ENCODE measurements at regions not wholly inside any gene's neighbourhood (a gene's known extent, or its start where the extent isn't known, plus 50 kb on each side); places are given as distances from the start of the nearest gene placed in this dataset.

DNA sequence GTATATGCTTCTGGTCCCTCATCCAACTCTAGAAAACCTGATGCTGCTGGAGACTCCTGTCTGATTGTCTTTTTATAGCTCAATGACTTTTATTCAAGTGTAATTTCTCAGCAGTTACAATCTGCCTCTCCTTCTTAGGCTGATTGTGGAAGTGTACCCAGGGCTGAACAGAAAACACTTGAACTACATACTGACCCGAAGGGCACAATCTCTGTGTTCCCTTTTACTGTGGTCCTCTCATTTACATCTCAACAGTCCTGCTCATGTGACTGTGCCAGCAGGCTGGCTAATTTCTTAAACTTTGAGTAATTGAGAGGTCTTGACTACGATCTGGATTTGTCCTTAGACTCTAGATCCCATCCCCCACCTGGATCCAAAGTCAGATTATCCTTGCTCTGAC, 863.4 kb downstream of the PDHA2 start:
- FAIRE-seq = no peak

DNA sequence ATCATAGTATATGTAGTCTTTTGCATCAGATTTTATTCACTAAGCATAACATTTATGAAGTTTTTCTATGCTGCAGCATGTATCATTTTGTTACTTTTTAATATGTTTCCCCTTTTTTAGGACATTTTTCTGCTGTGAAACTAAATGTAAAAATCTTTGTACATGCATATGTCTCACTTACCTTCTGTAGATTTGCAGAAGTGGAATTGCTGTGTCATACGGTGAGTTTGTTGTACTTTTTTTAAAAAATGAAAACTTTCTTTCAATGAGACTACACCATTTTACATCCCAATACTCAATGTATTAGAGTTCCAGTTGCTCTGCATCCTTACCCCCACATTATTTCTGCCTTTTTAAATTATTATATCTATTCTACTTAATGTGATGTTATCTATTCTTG, 868.9 kb downstream of the PDHA2 start:
- no peak for FAIRE-seq

- FAIRE-seq = no peak
Observed at GRCh38 chr4:96713271-96713850, 873.5 kb downstream of the PDHA2 start.

DNA sequence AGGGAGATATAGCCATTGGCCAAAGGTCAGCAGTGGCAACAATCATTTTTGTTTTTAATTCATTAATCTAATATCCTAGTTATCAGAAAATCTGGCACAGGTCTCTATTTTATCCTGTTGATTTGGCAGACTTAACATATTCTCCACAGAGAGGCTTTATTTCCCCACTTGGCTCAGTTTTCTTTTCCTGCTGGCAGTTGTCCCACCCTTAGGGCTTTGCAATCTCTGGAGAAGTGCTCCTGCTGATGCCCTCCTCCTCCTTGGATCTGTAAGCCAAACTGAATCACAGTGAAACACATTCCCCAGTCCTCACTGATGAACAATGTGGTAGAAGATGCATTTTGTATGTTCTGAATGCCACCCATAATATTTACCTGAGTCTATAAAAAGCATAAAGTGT, 889.7 kb downstream of the PDHA2 start:
- no peak for FAIRE-seq

DNA sequence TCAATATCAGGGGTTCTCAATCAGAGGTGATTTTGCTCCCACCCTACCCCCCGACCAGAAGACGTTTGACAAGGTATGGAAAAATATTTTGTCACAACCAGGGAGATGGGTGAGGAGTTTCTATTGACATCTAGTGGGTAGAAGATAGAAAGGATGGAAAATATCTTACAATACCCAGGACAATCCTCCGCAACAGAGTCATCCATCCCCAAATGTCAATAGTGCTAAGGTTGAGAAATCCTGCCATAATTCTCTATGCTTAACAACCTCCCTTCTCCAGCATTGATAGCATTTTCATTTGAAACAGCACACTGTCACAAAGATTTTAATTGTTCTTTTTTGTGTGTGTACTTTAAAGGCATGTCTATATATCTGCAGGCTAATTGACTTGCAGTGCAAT, 890.5 kb downstream of the PDHA2 start:
- no peak for FAIRE-seq

DNA sequence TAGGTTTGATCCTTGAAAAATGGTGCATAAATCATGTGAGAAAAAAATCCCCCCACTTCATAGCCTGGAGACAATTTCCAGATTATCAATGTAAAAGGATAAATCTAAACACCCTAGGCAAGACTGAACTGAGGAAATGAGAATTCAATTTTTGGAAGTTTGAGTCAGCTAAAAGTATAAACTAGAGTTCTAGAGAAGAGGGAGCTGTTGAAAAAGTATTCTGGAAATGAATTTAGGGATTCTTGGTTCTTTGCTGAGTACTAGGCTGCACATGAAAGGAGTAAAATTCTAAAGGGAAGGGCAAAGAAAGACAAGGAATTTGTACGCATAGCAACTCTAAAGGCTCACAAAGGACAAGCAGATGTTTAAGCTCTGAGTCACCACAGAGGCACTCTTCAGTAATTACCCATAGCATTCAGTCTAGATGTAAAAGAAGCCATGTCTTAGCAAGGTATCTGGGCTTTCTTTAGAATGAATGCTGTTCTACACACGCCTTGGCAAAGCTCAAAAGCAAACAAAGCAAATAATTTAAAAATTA, 896.5 kb downstream of the PDHA2 start:
- no peak for FAIRE-seq

DNA sequence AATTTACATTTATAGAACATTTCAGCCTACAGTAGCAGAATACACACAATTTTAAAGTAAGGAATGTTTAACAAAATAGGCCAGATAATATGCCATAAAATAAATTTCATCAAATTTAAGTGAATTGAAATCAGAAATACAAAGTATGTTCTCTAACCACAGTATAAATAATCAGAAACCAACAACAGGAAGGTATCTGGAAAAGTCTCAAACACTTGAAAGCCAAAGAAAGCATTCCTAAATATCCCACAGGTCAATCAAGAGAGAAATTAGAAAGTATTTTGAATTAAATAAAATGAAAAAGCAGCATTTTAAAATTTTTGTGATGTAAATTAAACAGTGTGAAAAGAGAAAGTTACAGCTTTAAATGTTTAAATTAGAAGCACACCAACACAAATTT, 899.2 kb downstream of the PDHA2 start:
- FAIRE-seq = no peak

- no peak for FAIRE-seq
Observed at GRCh38 chr4:96742332-96743014, 902.6 kb downstream of the PDHA2 start.

DNA sequence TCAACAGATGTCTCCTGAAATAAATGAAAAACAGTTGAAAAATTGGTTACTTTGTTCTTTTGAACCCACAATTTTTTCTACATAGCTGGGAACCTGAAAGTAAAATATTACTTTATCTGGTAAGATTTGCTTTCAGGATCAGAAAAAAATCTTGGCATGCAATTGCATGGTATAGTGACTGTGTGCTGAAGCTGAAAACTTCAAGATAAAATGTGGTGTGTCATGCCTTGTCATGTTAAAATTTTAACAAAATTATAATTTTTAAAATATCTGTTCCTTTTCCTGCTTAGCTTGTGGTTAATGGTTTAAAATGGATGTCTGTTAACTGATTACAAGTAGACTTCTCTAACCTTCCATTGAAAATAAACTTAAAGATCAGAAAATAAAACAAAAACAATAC, 904.8 kb downstream of the PDHA2 start:
- no peak for FAIRE-seq

- no peak for FAIRE-seq
Observed at GRCh38 chr4:96753216-96753615, 913.3 kb downstream of the PDHA2 start.

- no peak for FAIRE-seq
Observed at GRCh38 chr4:96755569-96756484, 915.9 kb downstream of the PDHA2 start.

GRCh38 chr4:96756584-96756983, 916.7 kb downstream of the PDHA2 start:
- no peak for FAIRE-seq

GRCh38 chr4:96763546-96763945, 923.7 kb downstream of the PDHA2 start:
- no peak for FAIRE-seq

DNA sequence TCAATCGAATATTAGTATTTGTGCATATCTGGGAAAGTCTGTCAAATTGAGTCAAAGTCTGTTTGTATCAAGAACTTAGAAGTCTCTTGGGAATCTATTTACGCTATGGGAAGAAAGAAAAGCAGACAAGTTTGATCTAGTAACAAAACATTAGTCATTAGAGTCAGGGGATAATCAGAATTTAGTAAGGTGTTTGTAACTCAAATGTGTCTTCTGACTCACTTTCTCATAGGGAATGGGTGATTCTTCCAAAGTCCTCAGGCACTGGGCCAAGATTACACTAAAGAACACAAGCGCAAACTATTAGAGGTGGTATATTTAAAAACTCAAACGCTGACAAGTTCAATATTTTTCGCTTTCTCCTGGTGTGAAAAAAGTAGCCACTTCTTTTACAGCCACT, 926.5 kb downstream of the PDHA2 start:
- FAIRE-seq = no peak

DNA sequence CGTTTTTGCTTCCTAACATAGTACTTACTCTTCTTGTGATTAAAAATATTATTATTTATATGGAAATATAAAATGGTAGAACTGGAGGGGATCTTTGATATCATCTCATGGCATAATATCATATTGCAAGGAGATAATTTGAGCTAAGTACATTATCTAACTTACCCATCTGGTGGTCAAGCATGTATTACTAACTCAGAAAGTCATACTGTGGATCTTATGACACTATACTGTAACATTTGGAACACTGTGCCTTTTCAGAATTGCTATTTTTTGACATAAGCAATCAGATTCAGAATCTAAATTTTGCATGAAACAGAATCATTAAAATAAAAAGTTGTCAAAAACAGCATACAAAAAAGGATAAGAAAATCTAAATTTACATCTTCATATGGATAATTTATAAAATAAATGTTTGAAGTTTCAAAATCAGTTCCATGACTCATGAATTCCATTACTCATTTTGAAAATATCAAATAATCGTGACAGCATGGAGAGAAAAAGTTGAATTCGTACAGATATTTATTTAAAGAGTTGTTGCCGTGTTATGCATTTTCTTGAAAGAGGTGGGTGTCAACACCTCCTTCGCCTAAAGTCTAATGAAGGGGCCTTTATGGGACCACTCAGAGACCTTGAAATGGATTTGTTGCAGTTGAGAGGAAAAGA, 928.1 kb downstream of the PDHA2 start:
- FAIRE-seq = no peak

DNA sequence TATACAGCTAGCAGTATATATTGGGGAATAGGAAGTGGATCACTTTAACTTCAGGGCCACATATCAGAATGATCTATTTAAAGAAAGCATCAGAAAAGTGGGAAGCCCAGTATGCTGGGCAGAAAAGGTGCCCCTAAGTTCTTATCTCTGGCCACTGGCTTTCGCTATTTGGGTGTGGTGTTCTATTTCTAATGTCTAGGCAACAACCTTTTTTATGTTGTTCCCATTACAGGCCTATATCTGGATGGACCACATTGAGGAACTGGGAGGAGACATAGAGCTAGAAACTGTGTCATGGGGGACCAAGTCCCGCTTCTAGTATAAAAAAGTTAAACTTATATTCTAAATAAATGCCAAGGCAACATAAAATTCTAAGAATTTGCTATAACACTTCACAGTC, 935.6 kb downstream of the PDHA2 start:
- FAIRE-seq = no peak

- peak; percentile 73 for FAIRE-seq
Observed at GRCh38 chr4:96776920-96777527, 937.1 kb downstream of the PDHA2 start.

DNA sequence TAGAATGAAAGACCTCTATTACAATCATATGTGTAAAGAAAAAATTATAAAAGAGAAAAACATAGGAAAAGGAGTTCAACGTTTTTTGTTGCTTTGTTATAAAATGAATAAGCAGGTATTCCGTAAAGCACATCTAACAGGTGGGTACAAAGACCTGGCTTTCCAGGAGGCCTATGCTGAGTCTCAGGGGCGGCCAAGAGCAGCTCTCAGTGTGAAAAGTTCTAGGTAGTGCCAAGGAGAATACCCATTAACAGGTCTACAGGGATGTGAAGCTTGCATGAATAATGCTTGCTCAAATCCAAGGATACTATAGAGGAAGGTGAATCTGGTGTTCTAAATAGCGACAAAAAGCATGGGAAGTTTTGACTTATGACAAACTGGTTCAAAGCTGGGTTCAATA, 944.4 kb downstream of the PDHA2 start:
- no peak for FAIRE-seq

DNA sequence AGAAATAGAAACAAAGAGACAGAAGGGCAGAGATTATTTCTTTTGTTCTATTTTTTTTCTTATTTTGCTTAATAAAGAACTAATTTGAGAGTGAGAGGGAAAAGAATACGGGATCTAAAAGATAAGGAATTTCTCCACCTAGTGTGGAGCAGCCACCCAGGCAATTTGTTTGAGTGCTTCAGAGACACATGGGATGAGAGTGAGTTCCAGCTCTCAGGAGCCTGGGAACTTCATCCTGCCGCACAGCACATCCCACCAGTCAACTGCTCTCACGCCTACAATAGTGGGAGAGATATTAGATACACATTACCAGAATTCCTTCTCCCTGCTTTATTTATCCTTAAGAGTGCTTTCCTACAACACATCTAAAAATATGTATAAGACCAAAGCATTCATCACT, 946.4 kb downstream of the PDHA2 start:
- FAIRE-seq = no peak

DNA sequence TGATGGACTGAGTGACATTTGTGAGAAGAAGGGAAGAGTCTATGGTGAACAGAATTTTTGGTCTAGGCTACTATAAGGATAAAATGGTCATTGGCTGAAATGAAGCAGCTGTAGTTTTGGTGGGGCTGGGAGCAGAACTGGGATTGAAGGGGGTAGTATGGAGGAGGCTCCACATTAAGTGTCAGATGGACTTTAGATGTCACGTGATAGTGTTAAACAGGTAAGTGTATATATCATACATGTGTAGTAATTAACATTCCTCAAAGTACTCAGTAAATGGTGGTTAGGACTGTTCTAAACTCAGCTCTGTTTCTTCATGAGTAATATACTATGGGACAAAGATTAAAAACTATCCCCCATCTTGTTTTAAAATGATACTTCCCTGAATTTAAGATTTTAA, 947.9 kb downstream of the PDHA2 start:
- FAIRE-seq = no peak

GRCh38 chr4:96809563-96809962, 969.7 kb downstream of the PDHA2 start:
- no peak for FAIRE-seq

- FAIRE-seq = no peak
Observed at GRCh38 chr4:96827086-96827485, 987.2 kb downstream of the PDHA2 start.

- FAIRE-seq = no peak
Observed at GRCh38 chr4:96833831-96834230, 993.9 kb downstream of the PDHA2 start.

Measured in islet of Langerhans (tissue), 1 donor.